ENCODE measurements at regions not wholly inside any gene's neighbourhood (a gene's known extent, or its start where the extent isn't known, plus 50 kb on each side); places are given as distances from the start of the nearest gene placed in this dataset.

GRCh38 chrX:9369802-9370291, 95.0 kb upstream of the TBL1X start:
- WGBS (ENCODE audit: insufficient coverage, insufficient replicate concordance, low lambda C conversion rate, missing lambda C conversion rate): 45% methylated on average over 10 of the region's 10 CpGs
- H3K9ac ChIP-seq (ENCODE audit: control insufficient read depth, insufficient read depth, low read length): no peak overlapping the region
- no peaks in the 10 kb centered on the region for H3K9me3 ChIP-seq (replicated peaks; ENCODE audit: control insufficient read depth, insufficient read depth, low read length)
- DNase-seq (ENCODE audit: low read depth, low spot score) (no peak), FAIRE-seq (no peak), ATAC-seq (no peak)
- in situ Hi-C loops (cut with MboI) (no loop called here), intact Hi-C loops (cut with micrococcal nuclease; ENCODE audit: unreplicated experiment) (no loop called here)
- H3K36me3 ChIP-seq (ENCODE audit: control insufficient read depth in 2 of 2, insufficient read depth in 2 of 2, low read length in 1 of 2): no peaks in the 10 kb centered on the region
- no peak overlapping the region for H3K4me2 ChIP-seq (ENCODE audit: control insufficient read depth, insufficient read depth)
- no peak overlapping the region for H2AFZ ChIP-seq (ENCODE audit: control insufficient read depth, low read depth, low read length)
- CTCF ChIA-PET: no interaction called here
- no TSS peak for BruUV-seq (replicated peaks)
- H3K4me1 ChIP-seq (ENCODE audit: control insufficient read depth, insufficient read depth, low read length): no peaks in the 10 kb centered on the region
- TF ChIP-seq EP300 (IDR thresholded peaks at IDR 0.05; ENCODE audit: borderline replicate concordance in 1 of 2, control insufficient read depth in 1 of 2, low read depth in 2 of 2, low read length in 2 of 2): no peak
- TF ChIP-seq EED (IDR thresholded peaks at IDR 0.05; ENCODE audit: low read depth): no peak
- no peak for TF ChIP-seq FOS (IDR thresholded peaks at IDR 0.05; ENCODE audit: borderline replicate concordance, extremely low read depth, insufficient read length)
- no peak for TF ChIP-seq CEBPB (IDR thresholded peaks at IDR 0.05; ENCODE audit: borderline replicate concordance in 1 of 2, low read depth in 2 of 2, low read length in 2 of 2)
- TF ChIP-seq MXI1 (IDR thresholded peaks at IDR 0.05; ENCODE audit: low read depth, low read length): no peak
- TF ChIP-seq CHD2 (IDR thresholded peaks at IDR 0.05; ENCODE audit: borderline replicate concordance, low read depth, low read length): no peak
- no peak for TF ChIP-seq JUND (IDR thresholded peaks at IDR 0.05; ENCODE audit: low read depth, low read length)
- no peak for TF ChIP-seq SKIL (IDR thresholded peaks at IDR 0.05; ENCODE audit: low read depth, poor library complexity, severe bottlenecking)
- no peak for TF ChIP-seq IKZF2 (IDR thresholded peaks at IDR 0.05)
- TF ChIP-seq IRF5 (IDR thresholded peaks at IDR 0.05; ENCODE audit: borderline replicate concordance): no peak
- no peak for TF ChIP-seq EZH2 (IDR thresholded peaks at IDR 0.05; ENCODE audit: borderline replicate concordance, control insufficient read depth, low read depth, low read length)
- no peak for TF ChIP-seq NBN (IDR thresholded peaks at IDR 0.05)
- TF ChIP-seq NR2C2 (IDR thresholded peaks at IDR 0.05; ENCODE audit: borderline replicate concordance, control insufficient read depth, insufficient read length, low read depth): no peak
- no peak for TF ChIP-seq E2F4 (IDR thresholded peaks at IDR 0.05; ENCODE audit: low read depth, low read length)
- no peak for TF ChIP-seq CHD4 (IDR thresholded peaks at IDR 0.05)
- TF ChIP-seq RB1 (IDR thresholded peaks at IDR 0.05; ENCODE audit: borderline replicate concordance): no peak
- no peak for TF ChIP-seq CEBPZ (IDR thresholded peaks at IDR 0.05; ENCODE audit: low read depth, low read length)
- POLR2A ChIA-PET: no interaction called here
- H4K20me1 ChIP-seq (ENCODE audit: control insufficient read depth, insufficient read depth): no peaks in the 10 kb centered on the region
- SMC1A ChIA-PET (ENCODE audit: uncharacterized antibody, unreplicated experiment): no interaction called here
- H3K27ac ChIP-seq (ENCODE audit: control insufficient read depth, insufficient read depth): no peak overlapping the region
- no peak overlapping the region for H3K4me3 ChIP-seq
- RAD21 ChIA-PET (ENCODE audit: unreplicated experiment): no interaction called here
- H3K27me3 ChIP-seq (replicated peaks in 1 of 2; ENCODE audit: control insufficient read depth in 2 of 2, insufficient read depth in 2 of 2, low read length in 1 of 2): no peaks in the 10 kb centered on the region
- H3K79me2 ChIP-seq (ENCODE audit: control insufficient read depth, insufficient read depth, low read length): no peaks in the 10 kb centered on the region

Data from GM12878 (cell line).